CD4-positive, alpha-beta T cell treated with Interleukin-12 subunit alpha and Interleukin-12 subunit beta, for 1 hour (primary cell): ENCODE measurements at regions not wholly inside any gene's neighbourhood (a gene's known extent, or its start where the extent isn't known, plus 50 kb on each side); places are given as distances from the start of the nearest gene placed in this dataset.

Experiments used
- DNase-seq: peaks from one replicate; pipeline ENCODE4 v3.0.0-alpha.2; 2020

GRCh38 chr6:141267420-141267819, 865.3 kb upstream of the GJE1 start:
- DNase-seq = no peak

- no peak for DNase-seq
These were observed 866.7 kb upstream of the GJE1 start for GRCh38 chr6:141265756-141266623.

- no peak for DNase-seq
These were observed 868.6 kb upstream of the GJE1 start for GRCh38 chr6:141264101-141264500.

- DNase-seq = no peak
These were observed 871.1 kb upstream of the GJE1 start for GRCh38 chr6:141261672-141262060.

- no peak for DNase-seq
These were observed 871.6 kb upstream of the GJE1 start for GRCh38 chr6:141261016-141261671.

- DNase-seq = no peak
These were observed 872.1 kb upstream of the GJE1 start for GRCh38 chr6:141260627-141261015.

- DNase-seq = no peak
These were observed 872.9 kb upstream of the GJE1 start for GRCh38 chr6:141259807-141260206.

- DNase-seq = no peak
These were observed 873.6 kb upstream of the GJE1 start for GRCh38 chr6:141259091-141259490.

GRCh38 chr6:141258516-141258915, 874.2 kb upstream of the GJE1 start:
- DNase-seq = no peak

GRCh38 chr6:141254336-141254735, 878.4 kb upstream of the GJE1 start:
- no peak for DNase-seq

GRCh38 chr6:141252828-141253608, 879.7 kb upstream of the GJE1 start:
- no peak for DNase-seq

- DNase-seq = no peak
These were observed 881.4 kb upstream of the GJE1 start for GRCh38 chr6:141251286-141251685.

- no peak for DNase-seq
These were observed 884.5 kb upstream of the GJE1 start for GRCh38 chr6:141248021-141248799.

GRCh38 chr6:141244366-141244765, 888.4 kb upstream of the GJE1 start:
- no peak for DNase-seq

- DNase-seq = no peak
These were observed 889.8 kb upstream of the GJE1 start for GRCh38 chr6:141242957-141243356.

GRCh38 chr6:141229296-141229695, 903.4 kb upstream of the GJE1 start:
- DNase-seq = no peak

- no peak for DNase-seq
These were observed 914.1 kb upstream of the GJE1 start for GRCh38 chr6:141218583-141218982.

GRCh38 chr6:141216726-141217125, 916.0 kb upstream of the GJE1 start:
- DNase-seq = no peak

- DNase-seq = no peak
These were observed 920.4 kb upstream of the GJE1 start for GRCh38 chr6:141212296-141212695.

GRCh38 chr6:141211845-141212244, 920.9 kb upstream of the GJE1 start:
- DNase-seq = no peak

- no peak for DNase-seq
These were observed 921.8 kb upstream of the GJE1 start for GRCh38 chr6:141210901-141211300.

- no peak for DNase-seq
These were observed 922.8 kb upstream of the GJE1 start for GRCh38 chr6:141209890-141210289.

- DNase-seq = no peak
These were observed 924.6 kb upstream of the GJE1 start for GRCh38 chr6:141208101-141208500.
